ENCODE measurements at regions not wholly inside any gene's neighbourhood (a gene's known extent, or its start where the extent isn't known, plus 50 kb on each side); places are given as distances from the start of the nearest gene placed in this dataset.

DNA sequence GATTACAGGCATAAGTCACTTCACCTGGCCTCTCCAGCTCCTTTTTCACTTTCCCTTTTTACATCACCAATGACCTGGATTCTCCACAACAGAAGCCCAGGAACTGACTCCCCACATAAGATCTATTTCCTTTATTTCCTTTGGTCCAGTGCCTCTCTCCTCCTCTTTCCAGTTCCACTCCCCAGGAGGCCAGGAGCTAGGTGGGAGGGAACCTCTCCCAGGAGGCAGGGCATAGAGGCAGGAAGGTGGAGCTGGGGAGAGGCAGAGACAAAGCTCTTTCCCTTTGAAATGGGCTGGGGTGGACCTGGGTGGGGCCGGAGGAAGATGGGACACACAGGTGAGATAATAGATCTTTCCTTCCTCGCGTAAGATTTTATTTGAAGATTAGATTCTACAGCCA lies 318.3 kb upstream of the TNRC6C start:
- H3K4me3 Mint-ChIP-seq = no peak overlapping the region
- no peaks in the 10 kb centered on the region for H3K36me3 Mint-ChIP-seq
- ATAC-seq = no peak
- no peaks in the 10 kb centered on the region for H3K4me1 Mint-ChIP-seq
- no peak overlapping the region for H3K27ac Mint-ChIP-seq
- H3K9me3 Mint-ChIP-seq = no peaks in the 10 kb centered on the region
- peaks cover 71% of the 10 kb centered on the region for H3K27me3 Mint-ChIP-seq

GRCh38 chr17:77640916-77641605 lies 317.4 kb upstream of the TNRC6C start:
- no peak overlapping the region for H3K4me3 Mint-ChIP-seq
- H3K9me3 Mint-ChIP-seq = no peaks in the 10 kb centered on the region
- peaks cover 7% of the 10 kb centered on the region for H3K4me1 Mint-ChIP-seq
- H3K36me3 Mint-ChIP-seq = no peaks in the 10 kb centered on the region
- no peak for ATAC-seq
- no peak overlapping the region for H3K27ac Mint-ChIP-seq
- H3K27me3 Mint-ChIP-seq = peaks cover 71% of the 10 kb centered on the region

DNA sequence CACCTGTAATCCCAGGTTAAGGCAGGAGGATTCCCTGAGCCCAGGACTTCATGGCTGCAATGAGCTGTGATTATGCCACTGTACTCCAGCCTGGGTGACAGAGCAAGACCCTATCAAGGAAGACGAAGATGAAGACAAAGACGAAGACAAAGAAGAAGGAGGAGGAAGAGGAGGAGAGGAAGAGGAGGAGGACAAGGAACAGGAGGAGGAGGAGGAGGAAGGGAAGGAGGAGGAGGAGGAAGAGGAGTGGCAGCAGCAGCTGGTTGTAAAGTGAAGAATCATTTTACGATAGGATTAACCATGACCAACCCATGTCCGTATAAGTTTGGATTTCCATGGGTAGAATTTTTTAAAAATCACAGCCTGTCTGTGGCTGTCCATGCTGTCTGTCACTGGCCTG lies 316.8 kb upstream of the TNRC6C start:
- no peak for ATAC-seq
- no peak overlapping the region for H3K4me3 Mint-ChIP-seq
- no peaks in the 10 kb centered on the region for H3K9me3 Mint-ChIP-seq
- H3K4me1 Mint-ChIP-seq = peaks cover 7% of the 10 kb centered on the region
- H3K27ac Mint-ChIP-seq = no peak overlapping the region
- H3K27me3 Mint-ChIP-seq = peaks cover 69% of the 10 kb centered on the region
- no peaks in the 10 kb centered on the region for H3K36me3 Mint-ChIP-seq

- ATAC-seq = no peak
- Mint-ChIP-seq H3K27me3 (peaks cover 57% of the 10 kb centered on the region), H3K27ac (no peak overlapping the region)
Observed at GRCh38 chr17:77644181-77645071, 314.1 kb upstream of the TNRC6C start.

DNA sequence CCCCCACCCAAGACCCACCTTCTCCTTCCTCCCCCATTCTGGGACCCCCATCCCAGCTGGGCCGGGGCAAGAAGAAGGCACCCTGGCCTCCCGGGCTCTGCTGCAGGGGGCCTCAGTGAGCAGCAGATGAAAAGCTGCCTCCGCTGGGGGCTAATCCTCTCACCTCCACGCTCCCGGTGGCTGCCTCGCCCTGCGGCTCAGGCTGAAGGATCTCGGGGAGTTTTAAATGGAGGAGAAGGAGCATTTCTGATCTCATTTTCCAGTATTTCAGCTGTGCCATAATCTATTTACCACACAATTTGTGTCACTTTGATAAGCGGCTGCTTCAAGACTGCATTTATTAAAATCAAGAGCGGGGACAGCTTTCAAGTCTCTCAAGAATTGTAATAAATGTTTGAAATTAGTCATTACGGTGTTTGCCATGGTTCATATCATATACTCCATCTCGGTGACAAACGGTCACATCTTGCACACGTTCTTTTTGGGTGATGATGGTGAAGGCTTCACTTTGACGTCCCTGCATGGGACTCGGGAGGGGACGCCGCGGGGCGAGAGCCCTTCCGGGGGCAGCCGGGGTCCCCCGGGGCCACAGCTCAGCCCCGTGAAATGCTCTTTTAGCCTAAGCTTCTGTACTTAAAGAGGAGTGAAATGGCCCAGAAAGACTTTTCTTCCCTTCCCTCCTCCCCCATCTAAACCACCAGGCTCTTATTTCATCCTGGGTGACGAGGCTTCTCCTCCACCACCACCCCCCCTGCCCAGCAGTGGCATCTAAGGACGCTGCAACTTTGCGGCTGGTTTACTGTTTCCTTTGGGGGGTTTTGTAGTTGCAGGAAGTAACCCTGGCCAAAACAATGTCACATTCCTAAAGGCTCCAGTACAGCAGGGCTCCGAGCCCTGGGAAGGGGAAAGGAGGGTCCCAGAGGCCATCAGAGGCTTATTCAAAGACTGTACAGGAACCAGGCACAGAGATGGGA lies 313.1 kb upstream of the TNRC6C start:
- H3K27ac Mint-ChIP-seq = no peak overlapping the region
- no peak overlapping the region for H3K4me3 Mint-ChIP-seq

More at GRCh38 chr17:77644181-77645071, 314.1 kb upstream of the TNRC6C start:
- H3K36me3 Mint-ChIP-seq = no peaks in the 10 kb centered on the region
- H3K4me1 Mint-ChIP-seq = peaks cover 7% of the 10 kb centered on the region
- no peak overlapping the region for H3K4me3 Mint-ChIP-seq
- H3K9me3 Mint-ChIP-seq = no peaks in the 10 kb centered on the region

DNA sequence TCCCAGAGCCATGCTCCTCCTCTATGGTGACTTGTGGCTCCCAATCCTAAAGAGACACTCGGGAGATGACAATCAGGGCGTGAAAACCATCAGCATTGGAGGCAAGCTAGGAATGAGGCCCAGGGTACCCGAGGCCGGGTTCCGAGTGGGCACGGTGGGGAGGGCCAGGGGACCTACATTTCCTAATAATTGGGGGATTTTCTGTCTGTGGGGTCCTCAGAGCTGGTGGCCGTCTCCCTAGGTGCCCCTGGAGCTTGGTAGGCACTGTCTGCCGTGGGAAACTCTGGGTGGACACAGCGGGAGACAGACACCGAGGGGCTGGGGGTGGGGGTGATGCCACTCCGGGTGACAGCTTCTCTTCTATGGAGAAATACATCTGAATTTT lies 312.5 kb upstream of the TNRC6C start:
- Mint-ChIP-seq H3K4me1 (peaks cover 7% of the 10 kb centered on the region), H3K27me3 (peaks cover 42% of the 10 kb centered on the region), H3K36me3 (no peaks in the 10 kb centered on the region), H3K9me3 (no peaks in the 10 kb centered on the region), H3K4me3 (no peak overlapping the region), H3K27ac (no peak overlapping the region)
- no peak for ATAC-seq

More for the DNA sequence above, 313.1 kb upstream of the TNRC6C start:
- ATAC-seq = no peak
- no peaks in the 10 kb centered on the region for H3K36me3 Mint-ChIP-seq
- H3K9me3 Mint-ChIP-seq = no peaks in the 10 kb centered on the region
- H3K27me3 Mint-ChIP-seq = peaks cover 48% of the 10 kb centered on the region
- H3K4me1 Mint-ChIP-seq = peaks cover 7% of the 10 kb centered on the region

DNA sequence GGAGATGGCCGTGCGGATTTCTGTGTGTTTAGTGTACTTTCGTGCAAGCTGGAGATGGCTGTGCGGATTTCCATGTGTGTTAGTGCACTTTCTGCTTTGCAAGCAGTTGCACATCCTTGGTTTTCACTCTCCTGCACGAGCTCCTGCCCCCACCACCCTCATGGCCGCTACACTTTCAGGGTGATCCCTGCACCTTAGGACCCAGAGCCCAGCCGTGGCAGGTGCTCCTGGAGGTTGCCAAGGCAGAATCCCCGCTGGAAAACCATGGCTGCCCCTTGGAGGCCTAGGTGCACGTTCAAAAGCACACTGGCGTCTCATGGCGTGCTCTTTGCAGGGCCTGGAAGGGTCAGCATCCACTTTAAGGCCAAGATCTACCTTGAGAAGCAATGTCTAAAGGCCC lies 311.0 kb upstream of the TNRC6C start:
- Mint-ChIP-seq H3K4me1 (peaks cover 7% of the 10 kb centered on the region), H3K27me3 (peaks cover 30% of the 10 kb centered on the region), H3K9me3 (no peaks in the 10 kb centered on the region), H3K36me3 (no peaks in the 10 kb centered on the region), H3K4me3 (no peak overlapping the region), H3K27ac (no peak overlapping the region)
- no peak for ATAC-seq

- Mint-ChIP-seq H3K4me1 (peaks cover 7% of the 10 kb centered on the region), H3K9me3 (no peaks in the 10 kb centered on the region), H3K36me3 (no peaks in the 10 kb centered on the region), H3K27me3 (peaks cover 34% of the 10 kb centered on the region), H3K4me3 (no peak overlapping the region), H3K27ac (no peak overlapping the region)
- no peak for ATAC-seq
Observed at GRCh38 chr17:77649717-77650211, 308.7 kb upstream of the TNRC6C start.

DNA sequence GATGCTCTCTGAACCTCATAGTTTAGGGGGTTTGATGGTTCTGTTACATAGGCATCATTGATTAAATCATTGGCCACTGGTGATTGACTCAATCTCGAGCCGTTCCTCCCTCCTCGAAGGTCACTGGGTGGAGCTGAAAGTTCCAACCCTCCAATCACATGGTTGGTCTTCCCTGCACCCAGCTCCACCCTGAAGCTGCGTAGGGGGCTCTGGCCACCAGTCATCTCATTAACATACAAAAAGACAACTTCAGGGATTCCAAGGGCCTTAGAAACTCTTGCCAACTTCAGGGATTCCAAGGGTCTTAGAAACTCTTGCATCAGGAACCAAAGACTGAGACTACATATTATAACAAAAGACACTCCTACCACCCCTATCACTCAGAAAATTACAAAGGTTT lies 306.5 kb upstream of the TNRC6C start:
- no peak overlapping the region for H3K4me3 Mint-ChIP-seq
- H3K27ac Mint-ChIP-seq = no peak overlapping the region
- H3K36me3 Mint-ChIP-seq = no peaks in the 10 kb centered on the region
- H3K27me3 Mint-ChIP-seq = peaks cover 40% of the 10 kb centered on the region
- no peak for ATAC-seq
- no peaks in the 10 kb centered on the region for H3K9me3 Mint-ChIP-seq
- H3K4me1 Mint-ChIP-seq = no peaks in the 10 kb centered on the region

DNA sequence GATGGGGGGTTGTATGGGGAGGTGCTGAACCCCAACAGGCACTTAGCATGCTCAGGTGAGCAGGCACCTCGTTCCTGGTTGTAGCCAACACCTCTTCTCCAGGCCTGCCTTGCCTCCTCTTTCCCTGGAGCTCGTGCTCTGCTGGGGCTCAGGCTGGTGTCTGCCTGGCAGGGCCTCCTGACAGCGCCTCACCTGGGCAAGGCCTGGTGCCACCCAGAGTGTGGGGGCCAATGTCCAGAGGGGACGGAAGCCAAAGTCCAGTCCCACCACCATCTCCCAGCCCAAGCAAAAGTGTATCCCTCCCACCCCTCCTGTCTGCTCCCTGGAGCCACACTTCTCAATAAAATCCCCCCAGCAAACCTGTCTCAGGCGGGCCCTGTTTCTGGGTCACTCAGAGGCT lies 304.2 kb upstream of the TNRC6C start:
- Mint-ChIP-seq H3K4me3 (no peak overlapping the region), H3K36me3 (no peaks in the 10 kb centered on the region), H3K27me3 (peaks cover 62% of the 10 kb centered on the region), H3K27ac (no peak overlapping the region), H3K4me1 (no peaks in the 10 kb centered on the region), H3K9me3 (peaks cover 7% of the 10 kb centered on the region)
- ATAC-seq = no peak

DNA sequence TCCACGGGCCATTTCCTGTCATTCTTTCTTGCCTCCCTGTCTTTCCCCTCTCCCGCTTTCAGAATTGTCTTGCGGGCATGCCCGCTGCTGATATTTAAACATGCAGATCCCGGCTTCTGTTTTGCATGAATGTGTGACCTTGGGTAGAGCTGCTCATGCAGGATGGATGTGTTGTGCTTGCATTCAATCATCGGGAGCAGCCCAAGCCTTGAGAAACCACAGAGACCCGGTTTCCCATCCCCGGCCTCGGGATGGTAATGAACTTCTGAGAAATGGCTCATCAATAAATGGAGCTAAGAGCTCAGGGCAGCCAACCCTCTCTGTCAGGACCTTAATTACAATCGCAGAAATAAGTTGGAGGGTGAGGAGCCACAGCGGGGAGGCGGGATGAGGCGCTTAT lies 303.7 kb upstream of the TNRC6C start:
- Mint-ChIP-seq H3K4me1 (no peaks in the 10 kb centered on the region), H3K9me3 (peaks cover 7% of the 10 kb centered on the region), H3K4me3 (no peak overlapping the region), H3K27ac (no peak overlapping the region), H3K36me3 (no peaks in the 10 kb centered on the region), H3K27me3 (peaks cover 65% of the 10 kb centered on the region)
- no peak for ATAC-seq

DNA sequence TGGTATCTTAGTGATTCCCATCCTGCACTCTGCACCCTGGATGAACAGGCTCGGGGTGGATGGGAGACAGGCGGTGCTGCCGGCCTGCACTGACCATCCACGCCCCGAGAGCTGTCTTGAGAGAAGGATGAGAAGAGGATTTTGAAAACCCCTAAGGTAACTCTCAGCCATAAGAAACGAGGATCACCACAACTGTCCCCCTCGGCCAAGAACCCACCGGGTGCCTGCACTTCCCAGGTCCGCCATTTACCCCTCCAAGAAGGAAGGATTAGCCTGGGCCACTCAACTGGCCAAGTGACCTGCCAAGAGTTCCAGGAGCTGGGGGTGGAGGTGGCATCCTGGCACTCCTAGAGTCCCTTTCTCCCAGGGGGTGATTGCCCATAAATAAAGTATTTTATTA lies 302.4 kb upstream of the TNRC6C start:
- peaks cover 74% of the 10 kb centered on the region for H3K27me3 Mint-ChIP-seq
- H3K36me3 Mint-ChIP-seq = no peaks in the 10 kb centered on the region

GRCh38 chr17:77657839-77658238 lies 300.7 kb upstream of the TNRC6C start:
- H3K9me3 Mint-ChIP-seq = peaks cover 7% of the 10 kb centered on the region
- H3K27me3 Mint-ChIP-seq = peaks cover 74% of the 10 kb centered on the region
- no peak overlapping the region for H3K4me3 Mint-ChIP-seq
- ATAC-seq = no peak
- no peak overlapping the region for H3K27ac Mint-ChIP-seq
- H3K4me1 Mint-ChIP-seq = no peaks in the 10 kb centered on the region
- no peaks in the 10 kb centered on the region for H3K36me3 Mint-ChIP-seq

More for the DNA sequence above, 302.4 kb upstream of the TNRC6C start:
- Mint-ChIP-seq H3K4me3 (no peak overlapping the region), H3K4me1 (no peaks in the 10 kb centered on the region), H3K27ac (no peak overlapping the region), H3K9me3 (peaks cover 7% of the 10 kb centered on the region)
- no peak for ATAC-seq

DNA sequence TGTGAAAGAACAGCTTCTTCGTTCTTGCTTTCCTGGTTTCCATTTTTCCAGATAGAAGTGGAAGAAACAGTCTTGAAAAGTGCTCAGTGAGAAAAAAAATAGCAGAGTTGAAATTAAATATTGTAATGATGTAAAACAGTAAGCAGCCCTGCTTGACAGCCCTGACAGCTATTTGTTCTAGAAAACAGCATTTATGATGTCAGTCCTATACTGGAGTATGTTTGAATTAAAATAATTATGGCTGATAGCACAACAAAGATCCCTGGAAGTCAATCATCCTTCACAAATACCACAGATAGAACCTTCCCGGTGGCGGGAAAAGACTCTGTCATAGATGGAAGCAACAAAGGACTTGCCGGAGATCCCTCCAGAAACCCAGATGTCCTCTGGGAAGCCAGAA lies 298.0 kb upstream of the TNRC6C start:
- H3K4me1 Mint-ChIP-seq = no peaks in the 10 kb centered on the region
- no peak overlapping the region for H3K4me3 Mint-ChIP-seq
- H3K9me3 Mint-ChIP-seq = peaks cover 11% of the 10 kb centered on the region
- H3K27me3 Mint-ChIP-seq = peaks cover 49% of the 10 kb centered on the region
- H3K27ac Mint-ChIP-seq = no peak overlapping the region
- ATAC-seq = no peak
- no peaks in the 10 kb centered on the region for H3K36me3 Mint-ChIP-seq

DNA sequence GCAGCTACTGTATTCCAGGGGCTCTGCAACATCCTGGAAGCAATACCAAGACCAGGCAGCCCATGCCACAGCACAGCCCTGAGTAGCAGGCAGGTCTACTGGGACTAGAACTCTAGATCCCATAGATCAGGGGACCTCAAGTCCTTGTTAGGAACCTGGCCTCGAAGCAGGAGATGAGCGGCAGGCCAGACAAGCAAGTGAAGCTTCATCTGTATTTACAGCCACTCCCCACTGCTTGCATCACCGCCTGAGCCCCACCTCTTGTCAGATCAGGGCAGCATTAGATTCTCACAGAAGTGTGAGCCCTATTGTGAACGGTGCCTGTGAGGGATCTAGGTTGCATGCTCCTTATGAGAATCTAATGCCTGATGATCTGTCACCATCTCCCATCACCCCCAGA lies 295.7 kb upstream of the TNRC6C start:
- H3K27ac Mint-ChIP-seq = no peak overlapping the region
- H3K9me3 Mint-ChIP-seq = peaks cover 15% of the 10 kb centered on the region
- ATAC-seq = no peak
- peaks cover 25% of the 10 kb centered on the region for H3K27me3 Mint-ChIP-seq
- H3K4me3 Mint-ChIP-seq = no peak overlapping the region
- H3K36me3 Mint-ChIP-seq = no peaks in the 10 kb centered on the region
- H3K4me1 Mint-ChIP-seq = peaks cover 19% of the 10 kb centered on the region
